Heart right ventricle (tissue), 16 donors: ENCODE measurements at regions not wholly inside any gene's neighbourhood (a gene's known extent, or its start where the extent isn't known, plus 50 kb on each side); places are given as distances from the start of the nearest gene placed in this dataset.

Experiments used
- ATAC-seq, 8 donors: fragments of 200-7000 bp; cut with Tn5 transposase; one replicate each; pipeline ENCODE4 v1.9.1; 2020; ENCODE audit warnings: mild to moderate bottlenecking in 8 of 8, moderate library complexity in 8 of 8, moderate number of reproducible peaks in 1 of 8
- DNase-seq, 2 donors: peaks; one replicate each; pipeline ENCODE4 v3.0.0-alpha.2; 2020
- H3K27ac ChIP-seq, 10 donors: fragments of 200-600 bp; sonication (generic) in 2 of 10; one replicate each; pipeline versions ENCODE4 v1.5.0 to v1.8.0; 2020 to 2022; ENCODE audit warnings: mild to moderate bottlenecking in 3 of 10
- H3K27me3 ChIP-seq, 7 donors: fragments of 200-600 bp; one replicate each; pipeline ENCODE4 v1.8.0; 2021 to 2022; ENCODE audit warnings: mild to moderate bottlenecking in 2 of 7
- H3K36me3 ChIP-seq, 9 donors: fragments of 200-600 bp; sonication (generic) in 1 of 9; one replicate each; pipeline versions ENCODE4 v1.5.0 to v1.8.0; 2020 to 2022; ENCODE audit warnings: mild to moderate bottlenecking in 2 of 9
- H3K4me1 ChIP-seq, 9 donors: fragments of 200-600 bp; sonication (generic) in 1 of 9; one replicate each; pipeline versions ENCODE4 v1.5.0 to v1.8.0; 2020 to 2022; ENCODE audit warnings: mild to moderate bottlenecking in 4 of 9
- H3K4me3 ChIP-seq, 10 donors: fragments of 200-600 bp; sonication (generic) in 2 of 10; one replicate each; pipeline versions ENCODE4 v1.5.0 to v1.8.0; 2020 to 2022; ENCODE audit warnings: mild to moderate bottlenecking in 7 of 10, moderate library complexity in 2 of 10
- H3K9me3 ChIP-seq, 11 donors: fragments of 200-600 bp in 10 of 11; sonication (generic) in 2 of 11; one replicate each; pipeline versions ENCODE4 v1.5.0 to v1.8.0; 2013 to 2022; ENCODE audit warnings: mild to moderate bottlenecking in 2 of 11, control low read depth in 1 of 11, moderate library complexity in 1 of 11
- WGBS, 2 donors: extraction: QIAGEN DNeasy Blood & Tissue Kit; methylation state at CpG; one replicate each; pipeline ENCODE4 v1.1.7; 2013; ENCODE audit warnings: inconsistent platforms in 1 of 2; 5-methylcytosine and 5-hydroxymethylcytosine counted together
- intact Hi-C, 10 donors: fragments of 100-400 bp; cut with DNase I; formaldehyde crosslinking; loops; one replicate each; pipeline versions ENCODE4 v1.11.1 to v1.14.2; 2022
- TF ChIP-seq, protein P1 (sequence below), 9 donors: fragments of 200-600 bp; sonication (generic) in 2 of 9; IDR thresholded peaks; one replicate each; pipeline versions ENCODE4 v1.5.0 to v1.8.0; 2021 to 2022; ENCODE audit warnings: antibody characterized with exemption in 9 of 9, mild to moderate bottlenecking in 5 of 9, moderate library complexity in 1 of 9
- donor health status: Arrhythmogenic right ventricular cardiomyopathy.
- donor health status: ischemic (EF 13 %, LVEDD 7.1; RV severe dilation, severe dysfunction).
- donor health status: healthy with polysubstance abuse.
- donor health status: DM: no; HTN: yes; CAD: no.
- donor health status: DM: no; HTN: no; CAD: no.
- donor health status: ischemic (EF 25% LVEDD 6.9; RV normal size, moderate dysfunction).
- donor health status: ischemic (EF 25% LVEDD 5.7; RV mildly dilated, moderate dysfunction).
- donor health status: healthy.
- donor health status: DM: yes; HTN: yes; CAD: no.
- donor health status: Ischemic cardiomyopathy.
- donor health status: ischemic (EF 35%, LVEDD 5.7; RV mildly dilated, moderate dysfunction).
- donor health status: nonischemic (EF 11% LVEDD 7.7; RV severe dilation, severe dysfunction).
- donor health status: DM: yes; HTN: yes; CAD: no.
- donor health status: PGD.
- donor health status: ischemic (EF 29% LVEDD 5.4; RV normal size, mild dysfunction).
- donor health status: nonischemic (EF 23%, LVEDD 6.1; RV moderate dilation, normal function).

DNA sequence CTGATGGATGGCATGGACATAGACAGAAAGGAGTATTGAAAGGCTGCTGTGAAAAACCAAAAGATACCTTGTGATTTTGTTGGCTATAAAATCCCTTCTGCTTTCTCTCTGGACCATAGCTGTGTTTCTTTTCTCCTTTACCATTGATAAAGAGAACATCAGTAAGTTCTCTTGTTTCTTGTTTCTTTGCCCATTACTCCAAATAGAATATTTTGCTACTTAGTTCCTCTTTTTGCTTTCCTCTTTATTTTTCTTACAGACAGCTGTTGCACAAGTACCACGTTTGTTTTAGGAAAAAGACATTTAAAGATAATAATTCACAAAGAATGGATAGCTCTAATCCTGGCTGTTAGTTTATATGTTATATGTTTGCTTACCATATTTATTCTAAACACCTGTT, 1129.2 kb downstream of the DTWD2 start:
- no peak overlapping the region for H3K4me3 ChIP-seq
- TF ChIP-seq, protein P1, sequence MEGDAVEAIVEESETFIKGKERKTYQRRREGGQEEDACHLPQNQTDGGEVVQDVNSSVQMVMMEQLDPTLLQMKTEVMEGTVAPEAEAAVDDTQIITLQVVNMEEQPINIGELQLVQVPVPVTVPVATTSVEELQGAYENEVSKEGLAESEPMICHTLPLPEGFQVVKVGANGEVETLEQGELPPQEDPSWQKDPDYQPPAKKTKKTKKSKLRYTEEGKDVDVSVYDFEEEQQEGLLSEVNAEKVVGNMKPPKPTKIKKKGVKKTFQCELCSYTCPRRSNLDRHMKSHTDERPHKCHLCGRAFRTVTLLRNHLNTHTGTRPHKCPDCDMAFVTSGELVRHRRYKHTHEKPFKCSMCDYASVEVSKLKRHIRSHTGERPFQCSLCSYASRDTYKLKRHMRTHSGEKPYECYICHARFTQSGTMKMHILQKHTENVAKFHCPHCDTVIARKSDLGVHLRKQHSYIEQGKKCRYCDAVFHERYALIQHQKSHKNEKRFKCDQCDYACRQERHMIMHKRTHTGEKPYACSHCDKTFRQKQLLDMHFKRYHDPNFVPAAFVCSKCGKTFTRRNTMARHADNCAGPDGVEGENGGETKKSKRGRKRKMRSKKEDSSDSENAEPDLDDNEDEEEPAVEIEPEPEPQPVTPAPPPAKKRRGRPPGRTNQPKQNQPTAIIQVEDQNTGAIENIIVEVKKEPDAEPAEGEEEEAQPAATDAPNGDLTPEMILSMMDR (IDR thresholded peaks at IDR 0.05): no peak
- DNase-seq: no peak
- H3K27me3 ChIP-seq: no peaks in the 10 kb centered on the region
- H3K9me3 ChIP-seq: no peaks in the 10 kb centered on the region
- H3K4me1 ChIP-seq: peaks cover 0 to 8% (median 0%) of the 10 kb centered on the region in 9 donors
- H3K27ac ChIP-seq: no peak overlapping the region
- intact Hi-C loops: no loop called here
- no peaks in the 10 kb centered on the region for H3K36me3 ChIP-seq
- no peak for ATAC-seq
- 45 to 46% methylated on average over 1 of the region's 1 CpG for WGBS, 2 donors

DNA sequence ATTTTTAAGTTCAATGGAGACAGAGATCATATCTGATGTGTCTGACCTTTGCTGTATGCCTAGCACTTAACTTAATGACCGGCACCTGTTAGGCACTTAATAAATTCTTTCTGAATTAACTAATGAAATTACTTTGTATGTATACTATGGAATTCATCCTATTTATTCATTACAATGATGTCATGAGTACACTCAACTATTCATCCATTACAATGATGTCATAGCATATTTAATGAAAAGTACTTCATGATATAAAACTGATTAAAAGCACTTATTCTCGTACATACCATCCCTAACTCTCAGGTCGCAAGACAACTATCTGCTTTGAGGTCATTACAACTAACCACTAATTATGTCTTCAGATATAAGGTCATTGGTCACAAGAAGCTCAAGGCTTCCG, 1131.6 kb downstream of the DTWD2 start:
- Histone ChIP-seq H3K36me3 (no peaks in the 10 kb centered on the region), H3K27me3 (no peaks in the 10 kb centered on the region), H3K4me3 (no peak overlapping the region), H3K27ac (no peak overlapping the region), H3K4me1 (no peaks in the 10 kb centered on the region), H3K9me3 (no peaks in the 10 kb centered on the region)
- intact Hi-C loops: no loop called here
- TF ChIP-seq, protein P1 (IDR thresholded peaks at IDR 0.05): no peak
- ATAC-seq (no peak), DNase-seq (no peak)
- WGBS, 2 donors: 79 to 86% methylated on average over 4 of the region's 4 CpGs

DNA sequence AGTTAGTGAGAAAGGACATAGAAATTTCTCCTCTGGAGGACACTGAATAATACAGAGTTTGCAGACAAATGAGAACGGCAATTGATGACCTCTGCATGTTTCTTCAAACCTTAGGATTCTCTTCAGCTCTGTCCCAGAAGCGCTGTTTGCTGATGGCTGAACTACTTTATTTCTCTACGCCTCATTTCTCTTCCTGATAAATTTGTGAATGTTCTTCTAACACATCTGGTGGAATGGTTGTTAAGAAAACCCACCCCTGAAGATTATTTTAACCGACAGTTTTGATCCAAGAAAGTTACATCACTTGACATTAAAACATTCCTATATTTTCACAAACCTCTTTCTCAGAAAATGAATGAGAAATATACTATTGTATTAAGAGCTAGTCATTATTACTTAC, 1150.6 kb downstream of the DTWD2 start:
- TF ChIP-seq, protein P1 (IDR thresholded peaks at IDR 0.05): no peak
- Histone ChIP-seq H3K36me3 (no peaks in the 10 kb centered on the region), H3K9me3 (peaks cover 0 to 10% (median 0%) of the 10 kb centered on the region in 11 donors), H3K27ac (no peak overlapping the region), H3K4me1 (no peaks in the 10 kb centered on the region), H3K27me3 (no peaks in the 10 kb centered on the region), H3K4me3 (no peak overlapping the region)
- DNase-seq (no peak), ATAC-seq (no peak)
- WGBS, 2 donors: 76 to 79% methylated on average over 4 of the region's 4 CpGs
- intact Hi-C loops: no loop called here

DNA sequence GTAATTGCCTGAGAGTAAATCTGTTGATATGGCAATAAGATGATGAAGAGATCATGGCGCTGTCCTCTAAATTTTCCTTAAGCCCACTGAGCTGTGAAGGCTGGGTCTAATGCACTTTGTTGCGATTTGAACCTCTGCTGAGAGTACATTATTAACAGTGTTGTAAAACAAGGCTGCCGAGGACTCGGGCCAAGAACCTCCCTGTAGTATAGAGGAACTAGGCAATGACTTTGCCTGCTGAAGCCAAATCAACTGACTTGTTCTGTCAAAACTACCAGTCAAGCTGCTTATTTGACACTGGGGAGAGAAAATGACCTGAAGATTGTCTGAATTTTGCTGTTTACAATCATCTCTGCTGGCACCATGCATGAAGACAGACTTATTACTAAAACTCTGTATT, 1154.7 kb downstream of the DTWD2 start:
- DNase-seq (no peak), ATAC-seq (no peak)
- Histone ChIP-seq H3K4me3 (no peak overlapping the region), H3K27ac (no peak overlapping the region), H3K9me3 (peaks cover 0 to 7% (median 0%) of the 10 kb centered on the region in 11 donors), H3K36me3 (no peaks in the 10 kb centered on the region), H3K27me3 (no peaks in the 10 kb centered on the region), H3K4me1 (no peaks in the 10 kb centered on the region)
- WGBS, 2 donors: 77 to 78% methylated on average over 4 of the region's 4 CpGs
- intact Hi-C loops: no loop called here
- TF ChIP-seq, protein P1 (IDR thresholded peaks at IDR 0.05): no peak

DNA sequence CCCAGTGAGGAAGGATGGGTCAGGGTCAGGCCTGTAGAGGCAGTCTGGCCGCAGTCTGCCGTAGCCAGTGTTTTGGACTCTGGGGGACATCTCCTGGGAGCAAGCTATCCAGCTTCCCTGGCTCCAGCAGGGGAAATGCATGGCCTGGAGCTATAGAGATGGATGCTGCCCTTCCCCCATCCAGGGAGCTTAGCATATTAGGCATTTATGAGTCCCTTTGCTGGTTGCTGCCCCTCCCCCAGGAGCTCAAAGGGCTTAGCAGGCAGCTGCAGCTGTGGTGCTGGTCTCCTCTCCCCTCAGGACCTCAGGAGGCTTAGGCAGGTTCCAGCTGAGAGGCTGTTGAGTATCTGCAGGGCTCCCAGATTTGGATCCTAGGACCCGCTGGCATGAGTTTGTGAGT, 1158.7 kb downstream of the DTWD2 start:
- Histone ChIP-seq H3K4me1 (no peaks in the 10 kb centered on the region), H3K27me3 (no peaks in the 10 kb centered on the region), H3K4me3 (no peak overlapping the region), H3K27ac (no peak overlapping the region), H3K36me3 (no peaks in the 10 kb centered on the region), H3K9me3 (peaks cover 0 to 18% (median 0%) of the 10 kb centered on the region in 11 donors)
- DNase-seq (no peak), ATAC-seq (no peak)
- WGBS, 2 donors: 63 to 75% methylated on average over 3 of the region's 3 CpGs
- intact Hi-C loops: no loop called here
- TF ChIP-seq, protein P1 (IDR thresholded peaks at IDR 0.05): no peak
